Colonic mucosa (tissue), 4 donors: ENCODE measurements at regions not wholly inside any gene's neighbourhood (a gene's known extent, or its start where the extent isn't known, plus 50 kb on each side); places are given as distances from the start of the nearest gene placed in this dataset.

Source experiments
- DNase-seq: peaks from one replicate; pipeline ENCODE4 v3.0.0-alpha.2; 2020
- H3K27ac ChIP-seq: fragments of 200-600 bp; one replicate; pipeline ENCODE4 v1.8.0; 2021
- H3K27me3 ChIP-seq: fragments of 200-600 bp; one replicate; pipeline ENCODE4 v1.8.0; 2021
- H3K36me3 ChIP-seq: fragments of 200-600 bp; one replicate; pipeline ENCODE4 v1.8.0; 2021
- H3K4me1 ChIP-seq: fragments of 200-600 bp; one replicate; pipeline ENCODE4 v1.8.0; 2021; ENCODE audit warnings: mild to moderate bottlenecking
- H3K4me3 ChIP-seq: fragments of 200-600 bp; one replicate; pipeline ENCODE4 v1.8.0; 2021
- H3K9ac ChIP-seq, 2 donors: one replicate each; pipeline ENCODE4 v1.7.0; 2013; ENCODE audit warnings: control low read depth in 2 of 2, low read depth in 2 of 2, low read length in 2 of 2
- H3K9me3 ChIP-seq: fragments of 200-600 bp; one replicate; pipeline ENCODE4 v1.8.0; 2021
- CTCF ChIP-seq: fragments of 200-600 bp; IDR thresholded peaks from one replicate; pipeline ENCODE4 v1.8.0; 2022; ENCODE audit warnings: antibody characterized with exemption, mild to moderate bottlenecking
- intact Hi-C: fragments of 100-400 bp; cut with DNase I; formaldehyde crosslinking; loops from one replicate; pipeline ENCODE4 v1.14.1; 2022
- donor health status: healthy.
- donor health status: DM: no; HTN: no; CAD: no.
- donor health status: DM: no; HTN: no; CAD: no.

GRCh38 chr17:70752966-70753467 lies 583.7 kb downstream of the KCNJ2 start:
- no peak for TF ChIP-seq CTCF
- Histone ChIP-seq H3K9me3 (no peaks in the 10 kb centered on the region), H3K4me3 (no peak overlapping the region), H3K36me3 (no peaks in the 10 kb centered on the region), H3K27me3 (no peaks in the 10 kb centered on the region), H3K9ac (no peak overlapping the region), H3K4me1 (no peaks in the 10 kb centered on the region), H3K27ac (no peak overlapping the region)
- no peak for DNase-seq
- intact Hi-C loops, result no loop called here

- Histone ChIP-seq H3K9me3 (no peaks in the 10 kb centered on the region), H3K4me1 (no peaks in the 10 kb centered on the region), H3K27me3 (no peaks in the 10 kb centered on the region), H3K4me3 (no peak overlapping the region), H3K9ac (no peak overlapping the region), H3K36me3 (no peaks in the 10 kb centered on the region), H3K27ac (no peak overlapping the region)
- intact Hi-C loops, result loop anchor here (10.0 kb wide), 1 partner anchor 1782 kb away; no protein-coding TSS in a partner anchor
- no peak for DNase-seq
- TF ChIP-seq CTCF, result no peak
These were observed 593.7 kb downstream of the KCNJ2 start for GRCh38 chr17:70763018-70763417.

- no peaks in the 10 kb centered on the region for H3K9me3 ChIP-seq
- intact Hi-C loops, result loop anchor here (10.0 kb wide), 1 partner anchor 1778 kb away; no protein-coding TSS in a partner anchor
These were observed 597.9 kb downstream of the KCNJ2 start for GRCh38 chr17:70767102-70767701.

GRCh38 chr17:70769956-70770355 lies 600.6 kb downstream of the KCNJ2 start:
- Histone ChIP-seq H3K4me1 (no peaks in the 10 kb centered on the region), H3K27ac (no peak overlapping the region), H3K9ac (no peak overlapping the region), H3K4me3 (no peak overlapping the region), H3K36me3 (no peaks in the 10 kb centered on the region), H3K27me3 (no peaks in the 10 kb centered on the region), H3K9me3 (no peaks in the 10 kb centered on the region)
- no peak for TF ChIP-seq CTCF
- intact Hi-C loops, result loop anchor here (10.0 kb wide), 1 partner anchor 1775 kb away; no protein-coding TSS in a partner anchor
- no peak for DNase-seq

More at GRCh38 chr17:70767102-70767701, 597.9 kb downstream of the KCNJ2 start:
- Histone ChIP-seq H3K4me3 (no peak overlapping the region), H3K4me1 (no peaks in the 10 kb centered on the region), H3K27me3 (no peaks in the 10 kb centered on the region), H3K9ac (no peak overlapping the region), H3K36me3 (no peaks in the 10 kb centered on the region), H3K27ac (no peak overlapping the region)
- TF ChIP-seq CTCF, result no peak
- no peak for DNase-seq

- Histone ChIP-seq H3K9ac (no peak overlapping the region), H3K9me3 (no peaks in the 10 kb centered on the region), H3K27me3 (no peaks in the 10 kb centered on the region), H3K4me1 (no peaks in the 10 kb centered on the region), H3K27ac (no peak overlapping the region), H3K4me3 (no peak overlapping the region), H3K36me3 (no peaks in the 10 kb centered on the region)
- intact Hi-C loops, result no loop called here
- TF ChIP-seq CTCF, result no peak
- no peak for DNase-seq
These were observed 602.6 kb downstream of the KCNJ2 start for GRCh38 chr17:70771804-70772386.
